MCF 10A (cell line): ENCODE measurements at regions not wholly inside any gene's neighbourhood (a gene's known extent, or its start where the extent isn't known, plus 50 kb on each side); places are given as distances from the start of the nearest gene placed in this dataset.

ENCODE experiments used
- BruUV-seq: library from RNA; stranded (reverse); fragments of 400-500 nt; replicated peaks from 2 replicates; lab custom pipeline; 2021; lab: Mats Ljungman, UMichigan
- CTCF ChIA-PET: fragments of 300-600 bp; sonication (Branson Sonifier 250); formaldehyde crosslinking; extraction: SDS; loops from one replicate; lab custom pipeline; 2021; ENCODE audit warnings: antibody characterized with exemption, inconsistent platforms; lab: Yijun Ruan, JAX
- POLR2A ChIA-PET: fragments of 300-600, 350-650 bp; sonication (Branson Sonifier 250); formaldehyde crosslinking; extraction: SDS; loops from one replicate; lab custom pipeline; 2020; ENCODE audit warnings: antibody characterized with exemption, inconsistent platforms; lab: Yijun Ruan, JAX
- DNase-seq: peaks from one replicate; pipeline ENCODE4 v3.0.0-alpha.2; 2018; ENCODE audit not compliant: unreplicated experiment
- H3K27ac Mint-ChIP-seq: one replicate; pipeline ENCODE4 v1.8.0; 2022; ENCODE audit warnings: mild to moderate bottlenecking, low read depth, mixed read lengths; ENCODE audit not compliant: unreplicated experiment
- H3K27me3 Mint-ChIP-seq: one replicate; pipeline ENCODE4 v1.8.0; 2022; ENCODE audit warnings: mixed read lengths; ENCODE audit not compliant: insufficient read depth, unreplicated experiment
- H3K36me3 Mint-ChIP-seq: one replicate; pipeline ENCODE4 v1.8.0; 2022; ENCODE audit warnings: mild to moderate bottlenecking, moderate library complexity, mixed read lengths; ENCODE audit not compliant: insufficient read depth, unreplicated experiment
- H3K4me1 Mint-ChIP-seq: one replicate; pipeline ENCODE4 v1.8.0; 2022; ENCODE audit warnings: mixed read lengths; ENCODE audit not compliant: insufficient read depth, unreplicated experiment
- H3K4me3 Mint-ChIP-seq: one replicate; pipeline ENCODE4 v1.8.0; 2022; ENCODE audit warnings: mild to moderate bottlenecking, moderate library complexity, mixed read lengths; ENCODE audit not compliant: unreplicated experiment
- H3K9me3 Mint-ChIP-seq: one replicate; pipeline ENCODE4 v1.8.0; 2022; ENCODE audit warnings: mixed read lengths; ENCODE audit not compliant: unreplicated experiment
- CTCF ChIP-seq: fragments of 200-600 bp; IDR thresholded peaks from one replicate; pipeline ENCODE4 v1.8.0; 2022; ENCODE audit warnings: antibody characterized with exemption, mild to moderate bottlenecking; ENCODE audit not compliant: unreplicated experiment
- intact Hi-C: fragments of 100-400 bp; cut with micrococcal nuclease; formaldehyde crosslinking; loops from 2 replicates; pipeline ENCODE4 v1.14.1; 2022

GRCh38 chr7:25881317-25882037 is 270.5 kb upstream of the NFE2L3 start:
- Mint-ChIP-seq H3K4me1 (no peaks in the 10 kb centered on the region), H3K36me3 (no peaks in the 10 kb centered on the region), H3K27me3 (peaks cover 88% of the 10 kb centered on the region), H3K27ac (no peak overlapping the region), H3K9me3 (no peaks in the 10 kb centered on the region), H3K4me3 (no peak overlapping the region)
- POLR2A ChIA-PET = interaction anchor here (0.7 to 0.8 kb wide), 3 partner anchors 12 to 311 kb away, joined by 3 read pairs; no protein-coding TSS in a partner anchor
- CTCF ChIA-PET = interaction anchor here (0.6 to 4.9 kb wide), 4 partner anchors 12 to 1715 kb away, joined by 3 to 25 read pairs (median 5); no protein-coding TSS in a partner anchor
- DNase-seq = no peak
- intact Hi-C loops = loop anchor here (5.0 kb wide), 1 partner anchor 781 kb away; no protein-coding TSS in a partner anchor
- TF ChIP-seq CTCF = no peak
- no TSS peak for BruUV-seq

GRCh38 chr7:25882151-25882773 is 269.7 kb upstream of the NFE2L3 start:
- POLR2A ChIA-PET = interaction anchor here (0.6 to 0.8 kb wide), 3 partner anchors 11 to 310 kb away, joined by 3 to 5 read pairs (median 3); no protein-coding TSS in a partner anchor
- intact Hi-C loops = loop anchor here (5.0 kb wide), 1 partner anchor 780 kb away; no protein-coding TSS in a partner anchor
- no peaks in the 10 kb centered on the region for H3K9me3 Mint-ChIP-seq

GRCh38 chr7:25884265-25884828 is 267.7 kb upstream of the NFE2L3 start:
- H3K4me3 Mint-ChIP-seq = no peak overlapping the region
- intact Hi-C loops = loop anchor here (5.0 kb wide), 1 partner anchor 778 kb away; no protein-coding TSS in a partner anchor
- BruUV-seq = no TSS peak
- TF ChIP-seq CTCF = no peak
- ChIA-PET CTCF (interaction anchor here (0.9 kb wide), 1 partner anchor 11 kb away, joined by 3 read pairs; no protein-coding TSS in a partner anchor), POLR2A (interaction anchor here (0.8 kb wide), 1 partner anchor 65 kb away, joined by 3 read pairs; no protein-coding TSS in a partner anchor)
- H3K27me3 Mint-ChIP-seq = peaks cover 68% of the 10 kb centered on the region
- no peaks in the 10 kb centered on the region for H3K9me3 Mint-ChIP-seq
- no peak for DNase-seq
- no peak overlapping the region for H3K27ac Mint-ChIP-seq
- no peaks in the 10 kb centered on the region for H3K4me1 Mint-ChIP-seq
- no peaks in the 10 kb centered on the region for H3K36me3 Mint-ChIP-seq

More at GRCh38 chr7:25882151-25882773, 269.7 kb upstream of the NFE2L3 start:
- Mint-ChIP-seq H3K27me3 (peaks cover 80% of the 10 kb centered on the region), H3K36me3 (no peaks in the 10 kb centered on the region), H3K27ac (no peak overlapping the region), H3K4me1 (no peaks in the 10 kb centered on the region), H3K4me3 (no peak overlapping the region)
- DNase-seq = no peak
- BruUV-seq = no TSS peak
- no peak for TF ChIP-seq CTCF
- CTCF ChIA-PET = interaction anchor here (0.6 to 4.9 kb wide), 5 partner anchors 11 to 1715 kb away, joined by 3 to 25 read pairs (median 3); no protein-coding TSS in a partner anchor
